ENCODE measurements at regions not wholly inside any gene's neighbourhood (a gene's known extent, or its start where the extent isn't known, plus 50 kb on each side); places are given as distances from the start of the nearest gene placed in this dataset.

GRCh38 chr12:31783996-31784645 lies 55.3 kb upstream of the AMN1 start:
- no peak for TF ChIP-seq POLR2A (IDR thresholded peaks at IDR 0.05)
- TF ChIP-seq CTCF (IDR thresholded peaks at IDR 0.05 in 8 of 11, conservative IDR thresholded peaks at IDR 0.05 in 3 of 11) = no peak

All from spleen (tissue), 7 donors.